Left renal cortex interstitium (tissue), 4 donors: ENCODE measurements at regions not wholly inside any gene's neighbourhood (a gene's known extent, or its start where the extent isn't known, plus 50 kb on each side); places are given as distances from the start of the nearest gene placed in this dataset.
"Not testable (repeated sequence)": the region's sequence is repeated elsewhere in the genome, so short reads cannot be mapped to it uniquely, and the experiment has no call there.

Experiments used
- DNase-seq, 4 donors: peaks; one replicate each; pipeline ENCODE4 v3.0.0-alpha.2; 2013; ENCODE audit warnings: low read depth in 4 of 4, low spot score in 2 of 4, missing footprints in 1 of 4

GRCh38 chr1:60952612-60953111 is 129.7 kb upstream of the NFIA start:
- DNase-seq: no peak

GRCh38 chr1:60950224-60951063 is 131.9 kb upstream of the NFIA start:
- no peak for DNase-seq

DNA sequence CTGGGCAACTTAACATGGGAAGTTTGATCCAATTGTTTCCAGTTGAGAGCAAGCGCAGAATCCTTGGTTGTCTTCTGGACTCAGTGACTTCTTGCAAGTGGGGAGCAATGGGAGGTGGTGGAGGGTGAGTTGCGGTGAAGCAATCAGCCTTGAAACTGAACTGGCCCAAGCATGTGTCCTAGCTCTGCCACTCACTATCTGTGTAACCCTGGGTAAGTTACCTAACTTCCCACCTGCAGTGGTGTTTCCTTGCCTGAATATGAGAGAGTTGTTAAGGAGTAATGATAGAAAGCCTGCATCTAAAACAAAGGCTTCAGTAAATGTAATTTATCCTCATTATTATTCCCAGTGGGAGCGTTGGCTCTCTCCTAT is 132.5 kb upstream of the NFIA start:
- no peak for DNase-seq

GRCh38 chr1:60949154-60949825 is 133.1 kb upstream of the NFIA start:
- no peak for DNase-seq

DNA sequence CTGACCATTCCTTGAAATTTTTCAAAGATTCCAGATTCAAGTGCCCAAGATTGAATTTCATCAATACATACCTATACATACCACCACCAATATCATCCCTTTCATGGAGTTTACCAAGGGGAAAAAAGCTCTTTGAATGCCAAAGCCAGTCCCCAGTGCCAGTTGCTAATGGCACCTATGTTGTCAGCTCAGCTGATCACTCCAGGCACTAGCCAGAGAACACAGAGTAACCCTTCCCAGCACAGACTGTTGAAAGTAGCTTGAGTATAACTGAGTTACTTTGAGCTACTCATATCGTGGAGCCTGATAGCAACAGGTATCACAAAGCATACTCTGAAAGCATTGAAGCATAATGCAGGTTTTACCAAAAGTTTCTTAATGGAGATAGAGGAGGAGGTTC is 133.9 kb upstream of the NFIA start:
- DNase-seq: no peak

GRCh38 chr1:60947367-60947766 is 135.0 kb upstream of the NFIA start:
- DNase-seq: no peak

DNA sequence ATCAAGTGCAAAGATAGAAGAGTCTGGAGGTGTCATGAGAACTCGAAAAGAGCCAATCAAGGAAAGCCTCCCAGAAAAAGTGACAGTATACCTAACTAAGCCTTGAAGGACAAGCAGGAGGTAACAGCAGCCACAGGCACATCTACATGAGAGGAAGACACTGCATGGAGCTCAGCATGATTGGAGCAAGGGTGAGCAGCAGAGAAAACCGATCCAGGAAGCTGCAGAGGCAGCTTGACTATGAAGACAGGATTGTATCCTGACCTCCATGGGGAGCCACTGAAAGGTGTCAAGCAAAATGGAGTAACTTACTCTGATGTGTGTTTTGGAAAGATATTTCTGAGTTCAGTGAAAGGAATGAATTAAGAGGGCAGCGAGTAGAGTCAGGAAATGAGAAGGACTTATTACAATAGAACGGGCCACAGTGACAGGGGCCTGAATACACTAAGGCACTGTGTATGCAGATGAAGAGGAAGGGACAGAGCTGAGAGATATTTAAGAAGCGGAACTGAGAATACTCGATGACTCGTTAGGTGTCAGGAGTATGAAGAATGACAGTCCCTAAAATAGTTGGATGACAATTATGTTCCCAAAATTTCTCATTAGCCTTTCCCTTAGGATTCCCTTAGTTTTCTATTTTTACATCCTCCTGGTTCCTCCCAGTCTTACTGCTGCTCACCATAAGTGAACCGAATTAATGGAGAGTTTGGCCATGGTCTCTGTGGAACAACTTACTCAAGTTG is 139.3 kb upstream of the NFIA start:
- no peak for DNase-seq

- no peak for DNase-seq
Observed at GRCh38 chr1:60942291-60942690, 140.1 kb upstream of the NFIA start.

- not testable (repeated sequence) for DNase-seq
Observed at GRCh38 chr1:60940685-60941084, 141.7 kb upstream of the NFIA start.

DNA sequence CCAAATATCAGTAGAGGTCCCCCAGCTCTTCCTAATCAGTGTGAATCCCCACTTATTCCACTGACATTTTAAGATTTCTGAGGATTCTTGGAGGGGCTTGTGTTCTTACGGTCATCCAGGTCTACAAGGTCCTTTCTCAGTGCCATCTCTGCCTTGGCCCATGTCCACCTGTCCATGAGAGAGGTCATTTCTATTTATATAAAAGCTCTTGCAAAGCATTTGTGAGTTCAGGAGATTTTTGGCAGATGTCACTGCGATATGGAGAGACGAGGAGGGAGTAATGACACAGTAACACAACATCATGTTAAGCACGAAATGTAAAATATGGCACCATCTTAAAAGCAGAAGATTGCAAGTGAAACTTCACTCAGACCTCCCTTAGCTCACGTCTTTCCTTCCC is 144.6 kb upstream of the NFIA start:
- no peak for DNase-seq

DNA sequence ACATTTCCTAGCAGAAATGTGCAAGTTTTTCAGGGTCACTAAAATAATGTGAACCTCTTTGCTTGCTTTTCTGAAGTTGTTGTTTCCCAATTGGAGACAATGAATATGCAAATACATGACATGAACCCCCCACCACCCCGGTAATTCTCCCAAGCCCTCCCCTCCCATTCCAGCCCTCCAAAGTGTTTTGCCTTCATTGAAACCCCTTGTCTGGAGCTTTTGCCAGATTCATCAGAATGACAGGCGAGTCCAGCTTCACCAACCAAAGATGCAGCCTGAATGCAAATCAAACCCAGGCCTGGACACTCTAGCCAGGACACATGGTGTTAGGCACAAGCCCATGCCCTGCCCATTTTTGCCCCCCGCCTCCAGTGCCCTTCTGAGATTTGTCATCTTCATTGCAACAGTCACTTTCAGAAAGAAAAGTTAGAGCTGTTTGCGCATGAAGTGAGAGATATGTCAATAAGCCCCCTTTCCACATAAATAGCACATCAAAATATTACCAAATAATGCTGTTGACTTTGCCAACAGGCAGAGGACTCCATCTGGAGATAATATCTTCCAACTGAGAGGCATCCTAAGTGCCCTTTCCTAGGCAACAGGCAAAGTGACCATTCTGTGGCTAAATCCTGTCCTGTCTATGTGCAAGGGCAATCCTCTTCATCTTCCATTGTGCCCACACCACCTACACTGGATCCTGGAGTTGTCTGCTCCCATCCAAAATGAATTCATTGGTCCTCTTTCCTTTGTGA is 145.6 kb upstream of the NFIA start:
- DNase-seq: no peak

GRCh38 chr1:60936163-60936562 is 146.2 kb upstream of the NFIA start:
- DNase-seq: no peak

GRCh38 chr1:60935599-60936110 is 146.7 kb upstream of the NFIA start:
- no peak for DNase-seq

DNA sequence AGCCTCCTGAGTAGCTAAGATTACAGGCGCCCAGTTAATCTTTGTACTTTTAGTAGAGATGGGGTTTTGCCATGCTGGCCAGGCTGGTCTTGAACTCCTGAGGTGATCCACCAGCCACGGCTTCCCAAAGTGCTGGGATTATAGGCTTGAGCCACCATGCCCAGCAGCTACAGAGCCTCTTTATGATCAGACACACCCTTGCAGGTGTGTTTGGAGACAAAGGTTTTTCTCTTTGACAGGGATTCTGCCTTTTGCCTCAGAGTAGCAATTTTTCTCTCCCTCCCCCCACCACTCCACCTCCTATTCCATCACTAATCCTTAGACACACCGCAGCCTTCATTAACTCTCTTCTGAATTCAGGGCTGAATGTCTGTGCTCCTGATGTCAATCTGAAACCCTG is 152.2 kb upstream of the NFIA start:
- no peak for DNase-seq

DNA sequence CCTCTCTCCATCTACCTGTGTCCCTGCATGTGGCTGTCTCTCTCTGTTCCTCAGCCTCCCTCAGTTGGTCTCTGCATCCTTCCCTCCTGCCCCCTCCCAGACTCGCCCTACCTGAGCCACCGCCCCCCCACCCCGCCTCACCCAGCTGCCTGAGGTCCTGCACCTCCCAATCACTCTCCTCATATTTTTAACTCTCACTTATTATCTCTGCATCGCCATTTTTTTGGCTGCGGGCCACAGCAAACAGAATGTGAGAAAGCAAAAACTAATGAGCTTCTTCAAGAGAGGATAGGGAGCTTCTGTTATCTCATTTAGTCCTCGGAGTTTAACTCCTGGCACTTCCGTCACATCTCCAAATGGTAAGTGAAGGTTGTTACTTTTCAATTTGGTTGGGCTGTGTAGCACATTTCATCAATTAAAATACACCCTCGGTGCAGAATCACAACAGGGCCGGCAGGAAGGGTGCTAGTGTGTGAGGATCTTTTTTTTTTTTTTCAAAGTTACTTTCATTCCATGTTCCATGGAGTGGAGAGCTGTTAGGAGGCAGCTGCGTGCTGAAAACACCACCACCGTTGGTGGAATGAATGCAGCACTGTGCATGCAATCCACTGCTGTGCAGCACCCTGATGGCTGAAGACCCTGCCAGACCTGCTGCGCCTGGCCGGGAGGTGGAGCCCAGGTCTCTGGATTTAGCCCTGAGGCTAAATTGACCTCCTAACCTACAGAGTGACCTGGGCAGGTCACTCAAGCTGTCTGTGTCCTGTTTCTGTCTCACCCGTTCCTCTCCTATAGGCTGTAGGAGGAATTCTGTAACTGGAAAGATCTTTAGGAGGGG is 157.2 kb upstream of the NFIA start:
- no peak for DNase-seq

DNA sequence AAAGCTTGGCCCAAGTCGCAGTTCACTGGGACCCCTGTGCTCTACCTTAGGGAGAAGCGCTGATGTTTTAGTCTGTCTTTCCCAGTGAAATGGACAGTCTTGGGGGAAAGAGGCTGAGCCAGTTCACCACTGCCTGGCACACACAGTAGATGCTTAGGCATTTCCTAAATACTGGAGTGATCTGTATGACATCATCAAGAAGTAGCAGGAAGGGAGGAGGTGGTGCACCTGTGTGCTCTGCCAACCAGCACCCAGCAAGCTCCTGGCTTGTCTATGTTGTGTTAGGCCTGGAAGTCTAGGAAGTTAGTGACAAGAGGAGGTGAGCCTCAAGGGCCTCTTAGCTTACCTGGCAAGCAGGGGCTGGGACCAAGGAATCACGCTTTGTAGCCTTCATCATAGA is 158.2 kb upstream of the NFIA start:
- no peak for DNase-seq

DNA sequence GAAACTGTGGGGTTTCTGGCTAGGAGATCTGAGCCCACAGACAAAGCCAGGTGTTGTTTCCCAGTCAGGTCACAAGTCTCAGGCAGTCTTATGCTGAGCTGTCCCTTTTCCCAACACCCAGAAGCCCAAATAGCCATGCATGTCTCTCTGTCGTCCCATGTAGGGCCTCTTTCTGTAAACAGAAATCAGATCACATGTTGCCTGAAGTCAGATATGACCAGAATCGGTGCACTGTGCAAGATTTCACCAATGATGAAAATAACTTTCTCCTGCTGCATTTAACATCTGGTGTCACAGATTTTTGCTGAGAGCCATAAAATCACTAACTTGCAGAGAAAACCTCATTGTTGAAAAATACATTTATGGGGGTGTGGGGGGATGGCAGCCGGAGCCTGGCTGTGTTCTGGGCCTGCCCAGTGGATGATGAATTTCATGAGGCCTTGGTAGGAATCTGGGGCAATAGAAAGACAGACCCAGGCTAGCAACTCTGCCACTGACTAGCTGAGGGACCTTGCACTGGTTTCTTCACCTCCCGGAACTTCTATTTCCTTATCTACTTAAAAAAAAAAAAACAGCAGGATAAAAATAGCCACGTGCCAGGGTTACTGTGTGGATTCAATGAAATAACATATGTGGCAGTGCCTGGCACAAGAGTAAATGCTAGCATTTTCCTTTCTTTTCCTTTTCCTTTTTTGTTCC is 158.8 kb upstream of the NFIA start:
- no peak for DNase-seq

DNA sequence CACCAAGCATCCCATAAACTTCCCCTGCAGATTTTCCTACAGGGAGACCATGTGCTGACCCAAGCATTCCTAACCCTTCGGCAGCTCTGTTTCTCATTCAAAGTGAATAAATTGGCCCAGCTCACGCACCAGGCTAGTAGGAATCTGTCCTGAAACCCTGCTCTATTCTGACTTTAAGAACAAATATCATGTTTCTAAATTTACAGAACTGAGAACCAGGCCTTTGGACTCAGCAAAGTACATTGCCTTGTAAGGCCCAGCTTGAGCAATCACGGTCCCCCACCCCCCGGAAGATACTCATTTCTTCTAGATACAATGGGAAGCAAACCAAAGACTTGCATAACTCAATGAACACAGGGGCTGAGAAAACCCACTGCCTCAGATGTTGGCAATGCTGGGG is 160.1 kb upstream of the NFIA start:
- no peak for DNase-seq

DNA sequence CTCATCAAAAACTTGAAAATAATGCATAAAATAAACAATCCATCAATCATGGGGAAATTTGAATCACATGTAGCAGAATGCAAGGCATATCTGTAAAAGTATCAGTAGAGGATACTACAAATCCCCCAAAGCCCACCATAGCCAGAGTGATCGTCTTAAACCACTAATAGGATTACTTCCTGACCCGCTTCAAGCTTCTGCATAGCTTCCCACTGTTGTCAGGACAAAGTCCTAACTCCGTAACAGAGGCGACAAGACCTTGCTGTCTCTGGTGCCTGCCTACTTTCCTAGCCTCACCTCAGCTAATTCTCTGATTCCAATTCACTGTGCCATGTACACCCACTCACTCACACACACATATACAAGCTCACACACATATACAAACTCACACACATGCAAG is 161.2 kb upstream of the NFIA start:
- no peak for DNase-seq
